GM23338 (cell line): ENCODE measurements at regions not wholly inside any gene's neighbourhood (a gene's known extent, or its start where the extent isn't known, plus 50 kb on each side); places are given as distances from the start of the nearest gene placed in this dataset.

ENCODE experiments used
- ATAC-seq: fragments of 200-7000 bp; cut with Tn5 transposase; 3 replicates; pipeline ENCODE4 v1.9.1; 2020
- DNase-seq: peaks from one replicate; pipeline ENCODE4 v3.0.0-alpha.2; 2015; ENCODE audit warnings: low spot score
- H2AFZ ChIP-seq: fragments of 200-600 bp; sonication (generic); 2 replicates; pipeline ENCODE4 v1.8.0; 2016; ENCODE audit warnings: antibody characterized with exemption, mild to moderate bottlenecking, moderate library complexity
- H3F3A ChIP-seq: fragments of 200-600 bp; sonication (generic); replicated peaks from 2 replicates; pipeline ENCODE4 v1.8.0; 2017; ENCODE audit warnings: antibody characterized with exemption, mixed run types, low read depth
- H3K27ac ChIP-seq: fragments of 200-600 bp; sonication (generic); 2 replicates; pipeline ENCODE4 v1.6.1; 2016; ENCODE audit warnings: low read depth
- H3K27me3 ChIP-seq: fragments of 200-600 bp; sonication (generic); 2 replicates; pipeline ENCODE4 v1.8.0; 2016; ENCODE audit warnings: mild to moderate bottlenecking, mixed run types, moderate library complexity; ENCODE audit not compliant: insufficient read depth
- H3K36me3 ChIP-seq: fragments of 200-600 bp; sonication (generic); 2 replicates; pipeline ENCODE4 v1.8.0; 2016; ENCODE audit warnings: mild to moderate bottlenecking; ENCODE audit not compliant: insufficient read depth
- H3K4me1 ChIP-seq: fragments of 200-600 bp; sonication (generic); 2 replicates; pipeline ENCODE4 v1.8.0; 2016; ENCODE audit warnings: mild to moderate bottlenecking, moderate library complexity; ENCODE audit not compliant: insufficient read depth
- H3K4me2 ChIP-seq: fragments of 200-600 bp; sonication (generic); 2 replicates; pipeline ENCODE4 v1.7.1; 2017; ENCODE audit warnings: mixed run types
- H3K4me3 ChIP-seq: fragments of 200-600 bp; sonication (generic); 2 replicates; pipeline ENCODE4 v1.6.1; 2016; ENCODE audit warnings: mixed run types
- H3K79me2 ChIP-seq: fragments of 200-600 bp; sonication (generic); replicated peaks from 2 replicates; pipeline ENCODE4 v1.8.0; 2017; ENCODE audit warnings: mild to moderate bottlenecking; ENCODE audit not compliant: insufficient read depth
- H3K9me2 ChIP-seq: fragments of 200-600 bp; sonication (generic); 2 replicates; pipeline ENCODE4 v1.8.0; 2017; ENCODE audit not compliant: insufficient read depth
- H4K20me1 ChIP-seq: fragments of 200-600 bp; sonication (generic); replicated peaks from 2 replicates; pipeline ENCODE4 v1.8.0; 2017; ENCODE audit warnings: mild to moderate bottlenecking; ENCODE audit not compliant: insufficient read depth
- H3K27ac Mint-ChIP-seq: 2 replicates; pipeline ENCODE4 v1.8.0; 2020; ENCODE audit warnings: inconsistent platforms, mild to moderate bottlenecking, moderate library complexity, mixed read lengths
- H3K27me3 Mint-ChIP-seq: 3 replicates; pipeline ENCODE4 v1.8.0; 2022; ENCODE audit warnings: low read depth, mild to moderate bottlenecking, moderate library complexity, mixed read lengths, inconsistent platforms; ENCODE audit not compliant: insufficient read depth, poor library complexity
- H3K36me3 Mint-ChIP-seq: 3 replicates; pipeline ENCODE4 v1.8.0; 2021; ENCODE audit warnings: low read depth, mild to moderate bottlenecking, inconsistent platforms, moderate library complexity, mixed read lengths
- H3K4me1 Mint-ChIP-seq: 3 replicates; pipeline ENCODE4 v1.8.0; 2020; ENCODE audit warnings: mild to moderate bottlenecking, inconsistent platforms, mixed read lengths
- H3K4me3 Mint-ChIP-seq: 3 replicates; pipeline ENCODE4 v1.8.0; 2021; ENCODE audit warnings: moderate library complexity, mild to moderate bottlenecking, inconsistent platforms, mixed read lengths
- H3K9me3 Mint-ChIP-seq: 3 replicates; pipeline ENCODE4 v1.8.0; 2020; ENCODE audit warnings: moderate library complexity, mild to moderate bottlenecking, inconsistent platforms, mixed read lengths
- CREB1 ChIP-seq: fragments of 250-450 bp; sonication (Bioruptor Pico); IDR thresholded peaks from 2 replicates; pipeline ENCODE4 v1.5.0; 2020; ENCODE audit warnings: low read depth, mild to moderate bottlenecking, moderate library complexity
- CTCF ChIP-seq, 2 experiments: fragments of 200-600 bp in 1 of 2; sonication (generic) in 1 of 2; conservative IDR thresholded peaks; 2 replicates each; pipeline versions ENCODE4 v1.5.1 to v1.6.1; 2016 to 2017; ENCODE audit warnings: antibody characterized with exemption in 2 of 2, low read depth in 2 of 2, mild to moderate bottlenecking in 2 of 2, moderate library complexity in 1 of 2
- ETS1 ChIP-seq: IDR thresholded peaks from 2 replicates; pipeline ENCODE4 v1.6.1; 2016; ENCODE audit warnings: antibody characterized with exemption
- EZH2 ChIP-seq: fragments of 200-600 bp; sonication (generic); IDR thresholded peaks from one replicate; pipeline ENCODE4 v1.8.0; 2017; ENCODE audit warnings: antibody characterized with exemption, mild to moderate bottlenecking, low read depth; ENCODE audit not compliant: unreplicated experiment
- EZH2phosphoT487 ChIP-seq: fragments of 200-600 bp; sonication (generic); IDR thresholded peaks from one replicate; pipeline ENCODE4 v1.8.1; 2018; ENCODE audit warnings: antibody characterized with exemption; ENCODE audit not compliant: unreplicated experiment
- JUNB ChIP-seq: IDR thresholded peaks from one replicate; pipeline ENCODE4 v1.6.1; 2016; ENCODE audit warnings: antibody characterized with exemption; ENCODE audit not compliant: unreplicated experiment
- NANOG ChIP-seq: IDR thresholded peaks from 2 replicates; pipeline ENCODE4 v1.6.1; 2016; ENCODE audit warnings: antibody characterized with exemption, borderline replicate concordance
- POLR2AphosphoS5 ChIP-seq: IDR thresholded peaks from 2 replicates; pipeline ENCODE4 v1.6.1; 2016; ENCODE audit warnings: antibody characterized with exemption, low read depth
- REST ChIP-seq: IDR thresholded peaks from one replicate; pipeline ENCODE4 v1.6.1; 2018; ENCODE audit warnings: antibody characterized with exemption; ENCODE audit not compliant: unreplicated experiment
- STAT1 ChIP-seq: IDR thresholded peaks from one replicate; pipeline ENCODE4 v1.6.1; 2016; ENCODE audit warnings: antibody characterized with exemption; ENCODE audit not compliant: unreplicated experiment
- ZNF114 ChIP-seq: fragments of 250-450 bp; sonication (Bioruptor Pico); IDR thresholded peaks from 2 replicates; pipeline ENCODE4 v1.5.0; 2020; ENCODE audit warnings: mild to moderate bottlenecking, moderate library complexity
- ZNF331 ChIP-seq: fragments of 250-450 bp; sonication (Bioruptor Pico); IDR thresholded peaks from 2 replicates; pipeline ENCODE4 v1.5.0; 2020; ENCODE audit warnings: low read depth, mild to moderate bottlenecking, moderate library complexity
- ZNF462 ChIP-seq: fragments of 250-450 bp; sonication (Bioruptor Pico); IDR thresholded peaks from 2 replicates; pipeline ENCODE4 v1.5.0; 2020; ENCODE audit warnings: mild to moderate bottlenecking, moderate library complexity

- Histone ChIP-seq H3F3A (no peaks in the 10 kb centered on the region), H3K27ac (no peak overlapping the region), H3K36me3 (no peaks in the 10 kb centered on the region), H3K9me2 (no peaks in the 10 kb centered on the region), H3K4me3 (no peak overlapping the region), H2AFZ (no peak overlapping the region), H3K27me3 (no peaks in the 10 kb centered on the region), H3K4me2 (no peak overlapping the region), H4K20me1 (no peaks in the 10 kb centered on the region), H3K4me1 (no peaks in the 10 kb centered on the region), H3K79me2 (no peaks in the 10 kb centered on the region)
- peaks cover 2% of the 10 kb centered on the region; the same call in 2 of the 3 replicates for H3K4me1 Mint-ChIP-seq
- no peaks in the 10 kb centered on the region for H3K27me3 Mint-ChIP-seq
- no peak for TF ChIP-seq NANOG
- TF ChIP-seq STAT1, result no peak
- TF ChIP-seq EZH2phosphoT487, result no peak
- TF ChIP-seq ZNF114 (CRISPR knock-in tag), result no peak
- no peak for TF ChIP-seq ETS1
- TF ChIP-seq REST, result no peak
- no peak for TF ChIP-seq CTCF (conservative IDR thresholded peaks at IDR 0.05; ENCODE audit: low read depth in 2 of 2)
- TF ChIP-seq POLR2AphosphoS5, result no peak
- TF ChIP-seq ZNF331 (CRISPR knock-in tag), result no peak
- no peak for TF ChIP-seq JUNB
- no peak for TF ChIP-seq CREB1 (CRISPR knock-in tag)
- no peak for TF ChIP-seq ZNF462 (CRISPR knock-in tag)
- no peak for TF ChIP-seq EZH2
- H3K36me3 Mint-ChIP-seq, result no peaks in the 10 kb centered on the region
- no peak overlapping the region for H3K4me3 Mint-ChIP-seq
- H3K9me3 Mint-ChIP-seq, result no peaks in the 10 kb centered on the region
- ATAC-seq (no peak), DNase-seq (no peak)
- H3K27ac Mint-ChIP-seq, result no peak overlapping the region
Observed at GRCh38 chr1:199124351-199124750, 485.5 kb downstream of the PTPRC start.
